ENCODE measurements at regions not wholly inside any gene's neighbourhood (a gene's known extent, or its start where the extent isn't known, plus 50 kb on each side); places are given as distances from the start of the nearest gene placed in this dataset.

GRCh38 chr1:104617474-104617873 lies 867.8 kb downstream of the AMY1C start:
- peaks cover 31% of the 10 kb centered on the region for H3K9me3 Mint-ChIP-seq (ENCODE audit: low read depth)
- no peak overlapping the region for H3K4me3 Mint-ChIP-seq (ENCODE audit: low read depth)
- no peaks in the 10 kb centered on the region for H3K27me3 Mint-ChIP-seq
- H3K4me1 Mint-ChIP-seq (ENCODE audit: low read depth), result peaks cover 7% of the 10 kb centered on the region
- H3K27ac Mint-ChIP-seq, result no peak overlapping the region
- no peaks in the 10 kb centered on the region for H3K36me3 Mint-ChIP-seq (ENCODE audit: insufficient read depth)
- DNase-seq (ENCODE audit: low spot score, unreplicated experiment), result no peak
- no peak for TF ChIP-seq CTCF (IDR thresholded peaks at IDR 0.05; ENCODE audit: unreplicated experiment)

DNA sequence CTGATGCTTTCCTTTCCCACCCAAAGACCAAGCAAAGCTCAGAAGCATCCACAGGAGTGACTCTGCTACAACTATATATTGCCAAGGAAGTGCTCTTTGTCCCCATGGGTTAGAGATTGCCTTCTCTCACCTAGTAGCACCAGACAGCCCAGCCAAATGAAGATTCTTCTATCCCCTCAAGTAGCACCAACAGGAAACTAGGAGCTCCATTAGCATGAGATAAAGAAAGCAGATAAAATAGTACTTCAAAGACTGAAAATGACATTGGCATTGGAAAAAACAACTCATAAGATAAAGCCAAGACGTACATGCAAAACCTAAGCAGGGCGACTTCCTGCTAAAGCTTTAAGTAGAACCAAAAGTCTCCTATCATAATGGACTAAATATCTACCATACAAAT lies 871.5 kb downstream of the AMY1C start:
- no peak overlapping the region for H3K27ac Mint-ChIP-seq
- no peaks in the 10 kb centered on the region for H3K27me3 Mint-ChIP-seq
- peaks cover 18% of the 10 kb centered on the region for H3K9me3 Mint-ChIP-seq (ENCODE audit: low read depth)
- no peak overlapping the region for H3K4me3 Mint-ChIP-seq (ENCODE audit: low read depth)
- no peak for DNase-seq (ENCODE audit: low spot score, unreplicated experiment)
- no peak for TF ChIP-seq CTCF (IDR thresholded peaks at IDR 0.05; ENCODE audit: unreplicated experiment)
- peaks cover 7% of the 10 kb centered on the region for H3K4me1 Mint-ChIP-seq (ENCODE audit: low read depth)
- H3K36me3 Mint-ChIP-seq (ENCODE audit: insufficient read depth), result no peaks in the 10 kb centered on the region

DNA sequence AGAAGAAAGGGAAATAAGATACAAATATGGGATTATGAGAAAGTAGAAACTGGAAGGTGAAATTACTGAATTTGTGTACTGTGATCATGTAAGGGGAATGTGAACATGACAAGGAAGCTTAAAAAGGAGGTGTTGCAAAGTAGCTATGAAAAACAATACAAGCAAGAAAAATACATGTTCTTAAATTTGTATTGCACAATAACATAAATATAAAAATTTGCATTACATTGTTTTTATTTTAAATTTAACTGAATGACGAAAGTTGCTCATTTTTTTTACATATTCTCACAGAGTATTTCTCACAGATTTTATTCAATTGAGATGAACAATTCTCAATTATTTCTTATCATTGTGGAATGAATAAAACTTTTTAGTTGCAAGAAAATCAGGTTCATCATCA lies 874.8 kb downstream of the AMY1C start:
- H3K36me3 Mint-ChIP-seq (ENCODE audit: insufficient read depth), result no peaks in the 10 kb centered on the region
- H3K4me1 Mint-ChIP-seq (ENCODE audit: low read depth), result peaks cover 7% of the 10 kb centered on the region
- H3K9me3 Mint-ChIP-seq (ENCODE audit: low read depth), result peaks cover 7% of the 10 kb centered on the region
- H3K27me3 Mint-ChIP-seq, result no peaks in the 10 kb centered on the region
- no peak for TF ChIP-seq CTCF (IDR thresholded peaks at IDR 0.05; ENCODE audit: unreplicated experiment)
- no peak for DNase-seq (ENCODE audit: low spot score, unreplicated experiment)
- no peak overlapping the region for H3K27ac Mint-ChIP-seq
- H3K4me3 Mint-ChIP-seq (ENCODE audit: low read depth), result no peak overlapping the region

GRCh38 chr1:104629589-104629988 lies 879.9 kb downstream of the AMY1C start:
- Mint-ChIP-seq H3K36me3 (ENCODE audit: insufficient read depth) (no peaks in the 10 kb centered on the region), H3K9me3 (ENCODE audit: low read depth) (no peaks in the 10 kb centered on the region)

DNA sequence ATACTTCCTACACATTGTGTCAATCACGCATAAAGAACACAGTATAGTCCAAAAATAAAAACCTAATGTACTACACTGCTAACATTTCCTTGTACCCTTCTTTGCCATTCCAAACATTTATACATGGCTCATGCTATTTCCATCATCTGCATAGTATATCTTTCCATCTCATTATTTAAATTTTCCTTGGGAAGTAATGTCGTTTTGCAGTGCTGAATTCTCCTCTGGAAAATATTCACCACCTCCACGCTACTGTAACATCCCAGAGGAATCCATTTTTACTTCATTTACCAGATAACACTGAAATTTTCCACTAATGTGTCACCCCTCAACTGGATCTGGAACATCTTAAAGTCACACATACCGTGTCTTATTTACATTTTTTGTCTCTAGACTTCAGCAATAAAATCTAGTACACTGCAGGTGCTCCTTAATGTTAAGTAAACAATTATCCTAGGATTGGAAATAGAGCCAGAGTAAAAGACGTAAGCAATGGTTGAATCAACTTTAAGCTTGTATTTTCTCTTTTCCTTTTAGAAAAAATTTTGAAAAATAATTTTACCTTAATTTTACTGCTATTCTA lies 881.0 kb downstream of the AMY1C start:
- no peaks in the 10 kb centered on the region for H3K27me3 Mint-ChIP-seq
- H3K27ac Mint-ChIP-seq, result no peak overlapping the region
- H3K4me1 Mint-ChIP-seq (ENCODE audit: low read depth), result no peaks in the 10 kb centered on the region
- H3K36me3 Mint-ChIP-seq (ENCODE audit: insufficient read depth), result no peaks in the 10 kb centered on the region
- H3K4me3 Mint-ChIP-seq (ENCODE audit: low read depth), result no peak overlapping the region
- DNase-seq (ENCODE audit: low spot score, unreplicated experiment), result no peak
- H3K9me3 Mint-ChIP-seq (ENCODE audit: low read depth), result no peaks in the 10 kb centered on the region
- TF ChIP-seq CTCF (IDR thresholded peaks at IDR 0.05; ENCODE audit: unreplicated experiment), result no peak

More at GRCh38 chr1:104629589-104629988, 879.9 kb downstream of the AMY1C start:
- Mint-ChIP-seq H3K4me1 (ENCODE audit: low read depth) (no peaks in the 10 kb centered on the region), H3K4me3 (ENCODE audit: low read depth) (no peak overlapping the region), H3K27ac (no peak overlapping the region), H3K27me3 (no peaks in the 10 kb centered on the region)
- no peak for DNase-seq (ENCODE audit: low spot score, unreplicated experiment)
- TF ChIP-seq CTCF (IDR thresholded peaks at IDR 0.05; ENCODE audit: unreplicated experiment), result no peak

Data from progenitor cell of endocrine pancreas (in vitro differentiated cells).